ENCODE measurements at regions not wholly inside any gene's neighbourhood (a gene's known extent, or its start where the extent isn't known, plus 50 kb on each side); places are given as distances from the start of the nearest gene placed in this dataset.
"Not testable (repeated sequence)": the region's sequence is repeated elsewhere in the genome, so short reads cannot be mapped to it uniquely, and the experiment has no call there.

- H3K4me3 ChIP-seq (ENCODE audit: low read depth, low read length): no peak overlapping the region
- ChIA-PET CTCF (no interaction called here), POLR2A (no interaction called here)
- H3K27me3 ChIP-seq (ENCODE audit: control insufficient read depth, insufficient read depth, low read length): no peaks in the 10 kb centered on the region
- H3K27ac ChIP-seq (ENCODE audit: low read depth, low read length): no peak overlapping the region
- DNase-seq (ENCODE audit: low read depth, low spot score): no peak
- H3K9me3 ChIP-seq (ENCODE audit: control insufficient read depth, insufficient read depth, low read length): 0 out of 2 replicates have a peak, but pooled peaks cover 5% of the 10 kb centered on the region
- TF ChIP-seq CTCF (IDR thresholded peaks at IDR 0.05; ENCODE audit: low read depth, low read length): no peak
Observed at GRCh38 chr10:128189176-128189575, 63.0 kb upstream of the MKI67 start.

- no peak for TF ChIP-seq CTCF (IDR thresholded peaks at IDR 0.05; ENCODE audit: low read depth, low read length)
- DNase-seq (ENCODE audit: low read depth, low spot score): no peak
- Histone ChIP-seq H3K27me3 (ENCODE audit: control insufficient read depth, insufficient read depth, low read length) (no peaks in the 10 kb centered on the region), H3K27ac (ENCODE audit: low read depth, low read length) (no peak overlapping the region), H3K9me3 (ENCODE audit: control insufficient read depth, insufficient read depth, low read length) (0 out of 2 replicates have a peak, but pooled peaks cover 5% of the 10 kb centered on the region), H3K4me3 (ENCODE audit: low read depth, low read length) (no peak overlapping the region)
- ChIA-PET CTCF (no interaction called here), POLR2A (no interaction called here)
Observed at GRCh38 chr10:128191847-128192246, 65.6 kb upstream of the MKI67 start.

GRCh38 chr10:128201826-128202225, 75.6 kb upstream of the MKI67 start:
- H3K4me3 ChIP-seq (ENCODE audit: low read depth, low read length); H3K9me3 ChIP-seq (ENCODE audit: control insufficient read depth, insufficient read depth, low read length); DNase-seq (ENCODE audit: low read depth, low spot score); POLR2A ChIA-PET; CTCF ChIA-PET; H3K27me3 ChIP-seq (ENCODE audit: control insufficient read depth, insufficient read depth, low read length); H3K27ac ChIP-seq (ENCODE audit: low read depth, low read length): not testable (repeated sequence)

GRCh38 chr10:128203028-128203427, 76.8 kb upstream of the MKI67 start:
- no peak for DNase-seq (ENCODE audit: low read depth, low spot score)
- H3K27me3 ChIP-seq (ENCODE audit: control insufficient read depth, insufficient read depth, low read length): no peaks in the 10 kb centered on the region
- POLR2A ChIA-PET: no interaction called here
- no peak overlapping the region for H3K4me3 ChIP-seq (ENCODE audit: low read depth, low read length)
- no peak overlapping the region for H3K27ac ChIP-seq (ENCODE audit: low read depth, low read length)
- no peaks in the 10 kb centered on the region; the same call in 1 of the 2 replicates for H3K9me3 ChIP-seq (ENCODE audit: control insufficient read depth, insufficient read depth, low read length)
- no peak for TF ChIP-seq CTCF (IDR thresholded peaks at IDR 0.05; ENCODE audit: low read depth, low read length)
- CTCF ChIA-PET: no interaction called here

GRCh38 chr10:128205591-128205990, 79.4 kb upstream of the MKI67 start:
- CTCF ChIA-PET; H3K4me3 ChIP-seq (ENCODE audit: low read depth, low read length); DNase-seq (ENCODE audit: low read depth, low spot score); H3K27ac ChIP-seq (ENCODE audit: low read depth, low read length); H3K9me3 ChIP-seq (ENCODE audit: control insufficient read depth, insufficient read depth, low read length); H3K27me3 ChIP-seq (ENCODE audit: control insufficient read depth, insufficient read depth, low read length); POLR2A ChIA-PET: not testable (repeated sequence)

GRCh38 chr10:128206676-128207075, 80.5 kb upstream of the MKI67 start:
- CTCF ChIA-PET: no interaction called here
- no peak for DNase-seq (ENCODE audit: low read depth, low spot score)
- H3K27ac ChIP-seq (ENCODE audit: low read depth, low read length): no peak overlapping the region
- H3K4me3 ChIP-seq (ENCODE audit: low read depth, low read length): no peak overlapping the region
- POLR2A ChIA-PET: no interaction called here
- no peaks in the 10 kb centered on the region for H3K27me3 ChIP-seq (ENCODE audit: control insufficient read depth, insufficient read depth, low read length)
- H3K9me3 ChIP-seq (ENCODE audit: control insufficient read depth, insufficient read depth, low read length): peaks cover 11% of the 10 kb centered on the region; the same call in 1 of the 2 replicates
- TF ChIP-seq CTCF (IDR thresholded peaks at IDR 0.05; ENCODE audit: low read depth, low read length): no peak
